NT2/D1 (cell line): ENCODE measurements at regions not wholly inside any gene's neighbourhood (a gene's known extent, or its start where the extent isn't known, plus 50 kb on each side); places are given as distances from the start of the nearest gene placed in this dataset.

ENCODE experiments used
- SUZ12 ChIP-seq: IDR thresholded peaks from 2 replicates; pipeline ENCODE4 v1.6.1; 2011; ENCODE audit not compliant: insufficient read length, insufficient read depth; ENCODE audit errors: extremely low read depth
- YY1 ChIP-seq: IDR thresholded peaks from 2 replicates; pipeline ENCODE4 v1.6.1; 2011; ENCODE audit not compliant: insufficient read length, insufficient read depth
- ZNF274 ChIP-seq: IDR thresholded peaks from 2 replicates; pipeline ENCODE4 v1.6.1; 2011; ENCODE audit warnings: mild to moderate bottlenecking, low read depth, low read length

- TF ChIP-seq YY1: no peak
- no peak for TF ChIP-seq SUZ12
- TF ChIP-seq ZNF274: no peak
Observed at GRCh38 chr3:23100106-23100505, 103.0 kb upstream of the UBE2E2 start.
